ENCODE measurements at regions not wholly inside any gene's neighbourhood (a gene's known extent, or its start where the extent isn't known, plus 50 kb on each side); places are given as distances from the start of the nearest gene placed in this dataset.

GRCh38 chr6:10305790-10306415 is 109.0 kb downstream of the TFAP2A start:
- no peak for DNase-seq

- no peak for DNase-seq
Measured at GRCh38 chr6:10303608-10304506, 111.0 kb downstream of the TFAP2A start.

GRCh38 chr6:10302566-10303235 is 112.2 kb downstream of the TFAP2A start:
- no peak for DNase-seq

GRCh38 chr6:10300071-10300470 is 114.8 kb downstream of the TFAP2A start:
- no peak for DNase-seq

- no peak for DNase-seq
Measured at GRCh38 chr6:10297832-10298231, 117.0 kb downstream of the TFAP2A start.

GRCh38 chr6:10278746-10279145 is 136.1 kb downstream of the TFAP2A start:
- DNase-seq: no peak

- no peak for DNase-seq
Measured at GRCh38 chr6:10276660-10277287, 138.1 kb downstream of the TFAP2A start.

GRCh38 chr6:10276106-10276505 is 138.8 kb downstream of the TFAP2A start:
- no peak for DNase-seq

- no peak for DNase-seq
Measured at GRCh38 chr6:10272591-10272990, 142.3 kb downstream of the TFAP2A start.

GRCh38 chr6:10271982-10272381 is 142.9 kb downstream of the TFAP2A start:
- DNase-seq: no peak

- no peak for DNase-seq
Measured at GRCh38 chr6:10269814-10270472, 144.9 kb downstream of the TFAP2A start.

- no peak for DNase-seq
Measured at GRCh38 chr6:10268611-10269310, 146.1 kb downstream of the TFAP2A start.

GRCh38 chr6:10268111-10268510 is 146.8 kb downstream of the TFAP2A start:
- no peak for DNase-seq

GRCh38 chr6:10266462-10266861 is 148.4 kb downstream of the TFAP2A start:
- DNase-seq: no peak

GRCh38 chr6:10266061-10266460 is 148.8 kb downstream of the TFAP2A start:
- no peak for DNase-seq

- DNase-seq: no peak
Measured at GRCh38 chr6:10262505-10262904, 152.4 kb downstream of the TFAP2A start.

GRCh38 chr6:10259671-10260070 is 155.2 kb downstream of the TFAP2A start:
- DNase-seq: no peak

GRCh38 chr6:10258341-10258740 is 156.5 kb downstream of the TFAP2A start:
- no peak for DNase-seq

- DNase-seq: no peak
Measured at GRCh38 chr6:10256113-10256690, 158.7 kb downstream of the TFAP2A start.

GRCh38 chr6:10250655-10251220 is 164.1 kb downstream of the TFAP2A start:
- no peak for DNase-seq

All from right lung (tissue), 2 donors.